KMS-11 (cell line): ENCODE measurements at regions not wholly inside any gene's neighbourhood (a gene's known extent, or its start where the extent isn't known, plus 50 kb on each side); places are given as distances from the start of the nearest gene placed in this dataset.

Source experiments
- H2AFZ ChIP-seq: fragments of 200-600 bp; sonication (generic); 2 replicates; pipeline ENCODE4 v1.6.1; 2016; ENCODE audit warnings: antibody characterized with exemption, mixed run types, low read depth
- H3K27ac ChIP-seq: fragments of 200-600 bp; sonication (generic); 2 replicates; pipeline ENCODE4 v1.6.1; 2016; ENCODE audit warnings: mild to moderate bottlenecking, mixed run types
- H3K27me3 ChIP-seq: fragments of 200-600 bp; sonication (generic); 2 replicates; pipeline ENCODE4 v1.6.1; 2017; ENCODE audit warnings: mild to moderate bottlenecking, low read depth, mixed run types, moderate library complexity; ENCODE audit not compliant: insufficient read depth
- H3K36me3 ChIP-seq: fragments of 200-600 bp; sonication (generic); 2 replicates; pipeline ENCODE4 v1.6.1; 2017; ENCODE audit warnings: mild to moderate bottlenecking, mixed run types; ENCODE audit not compliant: insufficient read depth
- H3K4me1 ChIP-seq: fragments of 200-600 bp; sonication (generic); 2 replicates; pipeline ENCODE4 v1.6.1; 2016; ENCODE audit warnings: mild to moderate bottlenecking, low read depth, mixed run types; ENCODE audit not compliant: poor library complexity, severe bottlenecking
- H3K4me2 ChIP-seq: fragments of 200-600 bp; sonication (generic); 2 replicates; pipeline ENCODE4 v1.7.0; 2016; ENCODE audit warnings: mild to moderate bottlenecking, mixed run types
- H3K4me3 ChIP-seq: fragments of 200-600 bp; sonication (generic); IDR thresholded peaks from 2 replicates; pipeline ENCODE4 v1.6.1; 2017; ENCODE audit warnings: low read depth, low read length, mixed read lengths; ENCODE audit not compliant: insufficient read depth
- H3K79me2 ChIP-seq: fragments of 200-600 bp; sonication (generic); 2 replicates; pipeline ENCODE4 v1.6.1; 2016; ENCODE audit warnings: low read depth, mixed run types; ENCODE audit not compliant: insufficient read depth
- H3K9ac ChIP-seq: fragments of 200-600 bp; sonication (generic); 2 replicates; pipeline ENCODE4 v1.6.1; 2016; ENCODE audit warnings: mild to moderate bottlenecking, mixed run types
- H4K20me1 ChIP-seq: fragments of 200-600 bp; sonication (generic); 2 replicates; pipeline ENCODE4 v1.6.1; 2016; ENCODE audit warnings: mild to moderate bottlenecking, mixed run types; ENCODE audit not compliant: insufficient read depth
- TF ChIP-seq, protein P1 (sequence below): fragments of 200-600 bp; sonication (generic); conservative IDR thresholded peaks from 2 replicates; pipeline ENCODE4 v1.6.1; 2017; ENCODE audit warnings: low read depth, mild to moderate bottlenecking, antibody characterized with exemption, low read length, moderate library complexity, mixed read lengths

DNA sequence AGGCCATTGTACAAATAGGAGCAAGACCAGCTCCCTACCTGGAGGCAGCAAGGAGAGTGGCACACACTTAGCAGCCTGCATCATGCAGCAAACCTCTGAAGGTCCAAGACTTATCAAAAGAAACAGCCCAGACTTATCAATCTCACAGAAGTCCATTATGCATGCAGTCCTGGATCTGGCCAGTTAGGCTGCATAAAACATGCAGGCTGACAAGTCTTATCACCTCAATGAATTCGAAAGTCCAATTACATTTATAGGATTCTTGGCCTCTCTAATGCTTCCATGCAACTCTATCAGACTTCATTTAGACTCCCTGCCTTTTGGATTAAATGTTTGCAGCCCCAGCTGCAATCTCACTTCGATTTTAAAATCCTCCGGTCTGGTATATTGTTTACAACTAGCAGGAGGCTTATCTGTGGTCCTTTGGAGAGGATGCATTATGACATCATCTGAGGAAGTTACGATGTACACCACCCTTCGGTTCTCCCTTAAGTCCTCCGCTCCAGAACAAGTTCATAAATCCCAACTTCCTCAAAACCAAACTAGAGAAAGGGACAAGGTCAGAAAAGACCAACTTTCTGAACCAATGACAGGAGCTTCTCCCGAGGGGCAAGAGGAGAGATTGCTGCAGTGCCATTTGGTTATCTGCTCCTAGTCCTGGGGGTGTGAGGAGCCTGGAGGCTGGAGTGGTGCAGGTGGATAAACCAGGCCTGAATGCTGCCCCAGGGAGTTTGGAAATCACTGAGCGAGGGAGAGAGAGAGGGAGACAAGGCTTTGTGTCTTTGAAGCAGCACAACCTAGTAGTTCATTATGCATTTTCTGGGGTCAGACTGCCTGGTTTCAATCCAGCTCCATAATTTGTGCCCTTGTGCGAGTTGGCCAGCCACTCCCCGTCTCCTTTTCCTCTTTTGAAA is 313.9 kb downstream of the TLE1 start:
- no peak overlapping the region for H3K4me3 ChIP-seq
- H3K27me3 ChIP-seq = no peaks in the 10 kb centered on the region
- TF ChIP-seq, protein P1, sequence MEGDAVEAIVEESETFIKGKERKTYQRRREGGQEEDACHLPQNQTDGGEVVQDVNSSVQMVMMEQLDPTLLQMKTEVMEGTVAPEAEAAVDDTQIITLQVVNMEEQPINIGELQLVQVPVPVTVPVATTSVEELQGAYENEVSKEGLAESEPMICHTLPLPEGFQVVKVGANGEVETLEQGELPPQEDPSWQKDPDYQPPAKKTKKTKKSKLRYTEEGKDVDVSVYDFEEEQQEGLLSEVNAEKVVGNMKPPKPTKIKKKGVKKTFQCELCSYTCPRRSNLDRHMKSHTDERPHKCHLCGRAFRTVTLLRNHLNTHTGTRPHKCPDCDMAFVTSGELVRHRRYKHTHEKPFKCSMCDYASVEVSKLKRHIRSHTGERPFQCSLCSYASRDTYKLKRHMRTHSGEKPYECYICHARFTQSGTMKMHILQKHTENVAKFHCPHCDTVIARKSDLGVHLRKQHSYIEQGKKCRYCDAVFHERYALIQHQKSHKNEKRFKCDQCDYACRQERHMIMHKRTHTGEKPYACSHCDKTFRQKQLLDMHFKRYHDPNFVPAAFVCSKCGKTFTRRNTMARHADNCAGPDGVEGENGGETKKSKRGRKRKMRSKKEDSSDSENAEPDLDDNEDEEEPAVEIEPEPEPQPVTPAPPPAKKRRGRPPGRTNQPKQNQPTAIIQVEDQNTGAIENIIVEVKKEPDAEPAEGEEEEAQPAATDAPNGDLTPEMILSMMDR = no peak
- peaks cover 7% of the 10 kb centered on the region for H3K4me1 ChIP-seq
- no peak overlapping the region for H3K4me2 ChIP-seq
- no peak overlapping the region for H2AFZ ChIP-seq
- no peak overlapping the region for H3K27ac ChIP-seq
- no peaks in the 10 kb centered on the region for H3K79me2 ChIP-seq
- no peaks in the 10 kb centered on the region for H3K36me3 ChIP-seq
- H4K20me1 ChIP-seq = no peaks in the 10 kb centered on the region
- H3K9ac ChIP-seq = no peak overlapping the region

DNA sequence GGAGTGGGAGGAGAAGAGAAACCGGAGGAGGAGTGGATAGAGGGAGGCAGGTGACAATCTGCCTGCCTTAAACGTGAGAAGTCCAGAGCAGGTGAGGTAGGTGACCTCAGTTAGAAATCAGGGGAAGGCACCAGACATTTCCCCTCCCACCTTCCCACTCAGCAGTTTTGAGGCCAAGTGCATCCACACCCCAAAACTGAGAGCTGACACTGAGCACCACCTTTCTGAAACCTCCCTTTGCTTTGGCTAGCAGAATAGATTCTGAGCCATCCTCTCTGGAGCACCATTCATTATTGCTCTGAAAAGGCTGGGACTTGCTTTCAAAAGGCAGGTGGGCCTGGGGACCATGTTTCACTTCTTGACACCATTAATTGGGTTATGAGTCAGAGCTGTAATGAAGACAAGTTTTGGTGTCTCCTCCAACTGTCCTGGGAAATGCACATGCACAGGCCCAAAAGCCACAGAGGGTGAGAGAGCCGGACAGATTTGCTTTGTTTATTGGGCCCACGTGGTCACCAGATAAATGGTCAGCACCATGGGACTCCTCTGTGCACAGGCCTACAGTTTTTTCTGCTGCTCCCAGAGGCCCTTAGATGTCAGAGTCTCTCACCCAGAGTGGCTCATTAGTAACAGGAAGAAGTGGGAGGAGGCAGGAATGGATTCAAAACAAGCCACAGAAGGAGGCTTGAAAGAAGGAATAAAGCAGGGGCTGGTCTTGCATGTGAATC is 314.7 kb downstream of the TLE1 start:
- H2AFZ ChIP-seq = no peak overlapping the region; the same call in 1 of the 2 replicates

DNA sequence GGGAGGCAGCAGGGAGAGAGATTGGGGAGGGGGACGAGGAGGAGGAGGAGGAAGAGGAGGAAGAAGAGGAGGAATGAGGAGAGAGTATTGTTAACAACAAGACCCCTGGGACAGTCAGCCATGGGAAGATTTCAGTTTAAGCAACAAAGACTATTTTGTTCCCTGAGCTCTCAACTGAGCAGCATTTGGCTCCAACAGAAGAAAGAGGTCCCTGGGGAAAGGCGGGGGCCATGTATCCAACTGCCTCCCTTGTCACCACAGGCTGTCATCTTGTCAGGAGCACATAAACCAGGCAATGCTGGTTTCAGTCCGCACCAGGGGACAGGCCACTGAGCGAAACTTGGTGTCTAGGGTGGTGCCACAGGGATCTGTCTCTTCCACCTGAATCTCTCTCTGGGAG is 316.1 kb downstream of the TLE1 start:
- Histone ChIP-seq H3K9ac (no peak overlapping the region), H3K36me3 (no peaks in the 10 kb centered on the region), H3K4me3 (no peak overlapping the region), H3K4me2 (no peak overlapping the region), H4K20me1 (no peaks in the 10 kb centered on the region), H3K27ac (no peak overlapping the region), H2AFZ (no peak overlapping the region), H3K4me1 (peaks cover 7% of the 10 kb centered on the region), H3K27me3 (no peaks in the 10 kb centered on the region), H3K79me2 (no peaks in the 10 kb centered on the region)
- TF ChIP-seq, protein P1 = no peak

More for the DNA sequence above, 314.7 kb downstream of the TLE1 start:
- H3K4me2 ChIP-seq = no peak overlapping the region
- H3K27me3 ChIP-seq = no peaks in the 10 kb centered on the region
- H3K27ac ChIP-seq = no peak overlapping the region
- no peak overlapping the region for H3K9ac ChIP-seq
- no peaks in the 10 kb centered on the region for H3K36me3 ChIP-seq
- no peaks in the 10 kb centered on the region for H4K20me1 ChIP-seq
- H3K79me2 ChIP-seq = no peaks in the 10 kb centered on the region
- TF ChIP-seq, protein P1 = no peak
- no peak overlapping the region for H3K4me3 ChIP-seq
- peaks cover 7% of the 10 kb centered on the region for H3K4me1 ChIP-seq

DNA sequence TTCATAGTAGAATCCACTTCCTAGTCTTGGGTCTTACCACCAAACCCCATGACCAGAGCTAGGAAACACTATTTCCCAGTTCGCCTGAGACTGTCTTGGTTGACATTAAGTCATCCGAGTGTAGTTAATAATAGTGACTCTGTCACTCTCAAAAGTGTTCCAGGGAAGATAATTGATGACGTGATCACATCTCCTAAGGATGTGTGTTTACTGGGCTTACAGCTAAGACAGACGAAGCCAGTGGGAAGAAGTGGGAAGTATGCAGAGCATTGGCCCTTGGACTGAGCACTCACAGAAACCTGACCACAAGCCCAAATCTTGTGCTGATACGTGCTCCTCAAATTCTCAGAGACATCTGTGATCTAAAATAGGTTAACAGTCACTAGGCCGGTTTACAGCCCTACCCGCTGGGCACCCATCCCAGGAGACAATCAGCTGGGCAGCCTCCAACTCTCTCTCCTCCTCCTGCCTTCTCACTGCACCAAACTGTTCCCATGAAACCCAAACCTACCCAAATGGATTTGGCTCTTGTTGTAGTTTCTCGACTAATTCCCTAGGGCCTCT is 316.6 kb downstream of the TLE1 start:
- Histone ChIP-seq H4K20me1 (no peaks in the 10 kb centered on the region), H3K27me3 (no peaks in the 10 kb centered on the region), H3K4me2 (no peak overlapping the region), H3K4me3 (no peak overlapping the region), H3K4me1 (peaks cover 7% of the 10 kb centered on the region), H3K9ac (no peak overlapping the region), H3K36me3 (no peaks in the 10 kb centered on the region), H3K27ac (no peak overlapping the region), H3K79me2 (no peaks in the 10 kb centered on the region), H2AFZ (no peak overlapping the region)
- TF ChIP-seq, protein P1 = no peak
